ENCODE measurements at regions not wholly inside any gene's neighbourhood (a gene's known extent, or its start where the extent isn't known, plus 50 kb on each side); places are given as distances from the start of the nearest gene placed in this dataset.

- no peak overlapping the region for H3K4me2 ChIP-seq (ENCODE audit: insufficient read depth, low read length)
- no peak overlapping the region for H2AFZ ChIP-seq (ENCODE audit: low read depth, low read length)
- dilution Hi-C loops (cut with MboI; ENCODE audit: extremely low pct_ligation_motif_present, low sequenced_read_pairs) = no loop called here
- POLR2A ChIA-PET = no interaction called here
- intact Hi-C loops (cut with micrococcal nuclease) = no loop called here
- FAIRE-seq = peak; percentile 8
- H3K9me1 ChIP-seq (replicated peaks; ENCODE audit: control insufficient read depth, extremely low read depth, insufficient read depth, low read length) = no peaks in the 10 kb centered on the region
- H4K20me1 ChIP-seq (replicated peaks; ENCODE audit: control insufficient read depth, extremely low read depth, insufficient read depth, low read length) = no peaks in the 10 kb centered on the region
- H3K79me2 ChIP-seq (ENCODE audit: control insufficient read depth, insufficient read depth, low read length) = no peaks in the 10 kb centered on the region
- no peak overlapping the region for H3K27ac ChIP-seq (ENCODE audit: insufficient read depth, low read depth, low read length)
- CTCF ChIA-PET = no interaction called here
- H3K36me3 ChIP-seq (ENCODE audit: control insufficient read depth in 2 of 2, extremely low read depth in 1 of 2, insufficient read depth in 2 of 2, low read length in 2 of 2) = no peaks in the 10 kb centered on the region
- TF ChIP-seq EZH2 (IDR thresholded peaks at IDR 0.05; ENCODE audit: borderline replicate concordance, low read depth, low read length, severe bottlenecking) (no peak), JUN (IDR thresholded peaks at IDR 0.05; ENCODE audit: borderline replicate concordance, insufficient read depth, insufficient read length, low read depth) (no peak), CTCF (IDR thresholded peaks at IDR 0.05; ENCODE audit: extremely low read depth in 1 of 2, insufficient read depth in 1 of 2, low read depth in 1 of 2, low read length in 2 of 2) (no peak), MAX (IDR thresholded peaks at IDR 0.05; ENCODE audit: insufficient read depth, insufficient read length) (no peak), GATA2 (IDR thresholded peaks at IDR 0.05; ENCODE audit: insufficient read depth, insufficient read length, low read depth, low read length) (no peak), MYC (IDR thresholded peaks at IDR 0.05; ENCODE audit: low read depth, low read length) (no peak), FOS (IDR thresholded peaks at IDR 0.05; ENCODE audit: borderline replicate concordance, insufficient read depth, low read length) (no peak), POLR2AphosphoS5 (IDR thresholded peaks at IDR 0.05; ENCODE audit: insufficient read depth, low read depth, low read length) (no peak), POLR2A (IDR thresholded peaks at IDR 0.05; ENCODE audit: low read depth, low read length) (no peak)
- no peak overlapping the region for H3K9ac ChIP-seq (replicated peaks; ENCODE audit: extremely low read depth, insufficient read depth, low read length)
- H3K4me3 ChIP-seq (replicated peaks in 1 of 3; ENCODE audit: insufficient read depth in 1 of 3, low read depth in 1 of 3, low read length in 3 of 3) = no peak overlapping the region
- no peak for DNase-seq (ENCODE audit: low read depth, low spot score)
- no TSS peak for BruUV-seq (replicated peaks)
- no peaks in the 10 kb centered on the region for H3K9me3 ChIP-seq (replicated peaks; ENCODE audit: control insufficient read depth, insufficient read depth, low read length)
- H3K4me1 ChIP-seq (ENCODE audit: control insufficient read depth, extremely low read depth, insufficient read depth, low read length) = no peaks in the 10 kb centered on the region
- no peaks in the 10 kb centered on the region for H3K27me3 ChIP-seq (ENCODE audit: control insufficient read depth in 2 of 2, insufficient read depth in 2 of 2, low read length in 2 of 2)
Measured at GRCh38 chr4:156527237-156527993, 444.2 kb downstream of the PDGFC start.

All from endothelial cell of umbilical vein (primary cell).